GM21526 (cell line): ENCODE measurements at regions not wholly inside any gene's neighbourhood (a gene's known extent, or its start where the extent isn't known, plus 50 kb on each side); places are given as distances from the start of the nearest gene placed in this dataset.

Experiments used
- ATAC-seq: cut with Tn5 transposase; IDR thresholded peaks from one replicate; pipeline ENCODE4 v1.9.1; 2021; ENCODE audit warnings: moderate library complexity; ENCODE audit not compliant: unreplicated experiment, low FRiP score

- no peak for ATAC-seq
Observed at GRCh38 chr6:117076076-117076475, 189.3 kb upstream of the VGLL2 start.

GRCh38 chr6:117077300-117077699 lies 188.1 kb upstream of the VGLL2 start:
- no peak for ATAC-seq

- ATAC-seq = no peak
Observed at GRCh38 chr6:117078624-117079023, 186.7 kb upstream of the VGLL2 start.

GRCh38 chr6:117079951-117080350 lies 185.4 kb upstream of the VGLL2 start:
- ATAC-seq = no peak

- ATAC-seq = no peak
Observed at GRCh38 chr6:117089604-117090003, 175.8 kb upstream of the VGLL2 start.

- ATAC-seq = no peak
Observed at GRCh38 chr6:117110146-117110545, 155.2 kb upstream of the VGLL2 start.

GRCh38 chr6:117110737-117111136 lies 154.6 kb upstream of the VGLL2 start:
- ATAC-seq = no peak

GRCh38 chr6:117117652-117118051 lies 147.7 kb upstream of the VGLL2 start:
- ATAC-seq = no peak

- no peak for ATAC-seq
Observed at GRCh38 chr6:117118490-117118889, 146.9 kb upstream of the VGLL2 start.

- ATAC-seq = no peak
Observed at GRCh38 chr6:117126213-117126612, 139.1 kb upstream of the VGLL2 start.

- no peak for ATAC-seq
Observed at GRCh38 chr6:117128052-117128451, 137.3 kb upstream of the VGLL2 start.

- ATAC-seq = no peak
Observed at GRCh38 chr6:117130125-117130524, 135.2 kb upstream of the VGLL2 start.

- ATAC-seq = no peak
Observed at GRCh38 chr6:117136702-117137101, 128.7 kb upstream of the VGLL2 start.

GRCh38 chr6:117137711-117138110 lies 127.6 kb upstream of the VGLL2 start:
- no peak for ATAC-seq

- no peak for ATAC-seq
Observed at GRCh38 chr6:117138425-117138824, 126.9 kb upstream of the VGLL2 start.

GRCh38 chr6:117138920-117139319 lies 126.4 kb upstream of the VGLL2 start:
- ATAC-seq = no peak

GRCh38 chr6:117142142-117142541 lies 123.2 kb upstream of the VGLL2 start:
- no peak for ATAC-seq

- ATAC-seq = no peak
Observed at GRCh38 chr6:117142995-117143394, 122.4 kb upstream of the VGLL2 start.

GRCh38 chr6:117143647-117144046 lies 121.7 kb upstream of the VGLL2 start:
- ATAC-seq = no peak

GRCh38 chr6:117145940-117146339 lies 119.4 kb upstream of the VGLL2 start:
- no peak for ATAC-seq

- ATAC-seq = no peak
Observed at GRCh38 chr6:117149324-117149723, 116.0 kb upstream of the VGLL2 start.

- ATAC-seq = no peak
Observed at GRCh38 chr6:117156741-117157140, 108.6 kb upstream of the VGLL2 start.

- no peak for ATAC-seq
Observed at GRCh38 chr6:117157448-117157847, 107.9 kb upstream of the VGLL2 start.
